OCI-LY7 (cell line): ENCODE measurements at regions not wholly inside any gene's neighbourhood (a gene's known extent, or its start where the extent isn't known, plus 50 kb on each side); places are given as distances from the start of the nearest gene placed in this dataset.

ENCODE experiments used
- BruUV-seq: library from RNA; stranded (reverse); fragments of 400-500 nt; replicated peaks from 2 replicates; lab custom pipeline; 2021; lab: Mats Ljungman, UMichigan
- CTCF ChIA-PET: fragments of 300-600 bp; sonication (Branson Sonifier 250); formaldehyde crosslinking; loops from one replicate; lab custom pipeline; 2022; ENCODE audit warnings: antibody characterized with exemption; ENCODE audit not compliant: unreplicated experiment; lab: Charles Lee
- POLR2A ChIA-PET: fragments of 300-600 bp; sonication (Branson Sonifier 250); formaldehyde crosslinking; loops from one replicate; lab custom pipeline; 2022; ENCODE audit warnings: antibody characterized with exemption; lab: Charles Lee
- DNase-seq: peaks from one replicate; pipeline ENCODE4 v3.0.0-alpha.2; 2015; ENCODE audit warnings: low spot score
- H2AFZ ChIP-seq: fragments of 200-600 bp; sonication (generic), shearing (Covaris generic); 2 replicates; pipeline ENCODE4 v1.6.1; 2014; ENCODE audit warnings: mild to moderate bottlenecking, antibody characterized with exemption, low read length, moderate library complexity
- H3K27ac ChIP-seq: fragments of 200-600 bp; sonication (generic); 2 replicates; pipeline ENCODE4 v1.5.1; 2014; ENCODE audit warnings: mixed run types, low read depth, mild to moderate bottlenecking, moderate library complexity, low read length, inconsistent platforms; ENCODE audit not compliant: poor library complexity, severe bottlenecking
- H3K36me3 ChIP-seq: fragments of 200-600 bp; sonication (generic); 2 replicates; pipeline ENCODE4 v1.6.1; 2014; ENCODE audit warnings: mild to moderate bottlenecking, antibody characterized with exemption, low read length, moderate library complexity, mixed read lengths; ENCODE audit not compliant: insufficient read depth
- H3K4me1 ChIP-seq: fragments of 200-600 bp; sonication (generic); 2 replicates; pipeline ENCODE4 v1.5.1; 2014; ENCODE audit warnings: mild to moderate bottlenecking, low read length; ENCODE audit not compliant: insufficient read depth, poor library complexity, severe bottlenecking
- H3K4me2 ChIP-seq: fragments of 200-600 bp; sonication (generic); 2 replicates; pipeline ENCODE4 v1.6.1; 2014; ENCODE audit warnings: mild to moderate bottlenecking, low read length
- H3K4me3 ChIP-seq: fragments of 200-600 bp; sonication (generic); 2 replicates; pipeline ENCODE4 v1.5.1; 2014; ENCODE audit warnings: mild to moderate bottlenecking, low read depth, low read length; ENCODE audit not compliant: poor library complexity, severe bottlenecking
- H3K79me2 ChIP-seq: fragments of 200-600 bp; sonication (generic); 2 replicates; pipeline ENCODE4 v1.6.1; 2016; ENCODE audit warnings: low read depth, mild to moderate bottlenecking, low read length, moderate library complexity, mixed read lengths; ENCODE audit not compliant: insufficient read depth
- H3K9me2 ChIP-seq: fragments of 200-600 bp; sonication (generic); 2 replicates; pipeline ENCODE4 v1.6.1; 2016; ENCODE audit warnings: mild to moderate bottlenecking, low read length, mixed read lengths; ENCODE audit not compliant: insufficient read depth
- H3K9me3 ChIP-seq: fragments of 200-600 bp; sonication (generic); 2 replicates; pipeline ENCODE4 v1.6.1; 2014; ENCODE audit warnings: mild to moderate bottlenecking, mixed run types, low read length, mixed read lengths
- H4K20me1 ChIP-seq: fragments of 200-600 bp; sonication (generic); 2 replicates; pipeline ENCODE4 v1.6.1; 2014; ENCODE audit warnings: mild to moderate bottlenecking, antibody characterized with exemption, low read length, moderate library complexity, mixed read lengths; ENCODE audit not compliant: insufficient read depth
- CTCF ChIP-seq: fragments of 200-600 bp; sonication (generic); conservative IDR thresholded peaks from 2 replicates; pipeline ENCODE4 v1.5.1; 2014; ENCODE audit warnings: mild to moderate bottlenecking, antibody characterized with exemption, low read length, moderate library complexity, mixed read lengths
- EZH2phosphoT487 ChIP-seq: fragments of 200-600 bp; sonication (generic); IDR thresholded peaks from 2 replicates; pipeline ENCODE4 v1.6.1; 2018; ENCODE audit warnings: low read depth, borderline replicate concordance, mild to moderate bottlenecking, mixed run types, antibody characterized with exemption, low read length, moderate library complexity, mixed read lengths
- intact Hi-C: fragments of 100-400 bp; cut with micrococcal nuclease; formaldehyde crosslinking; loops from one replicate; pipeline ENCODE4 v1.10.0; 2022; ENCODE audit not compliant: unreplicated experiment

- Histone ChIP-seq H3K4me1 (no peaks in the 10 kb centered on the region), H3K36me3 (no peaks in the 10 kb centered on the region), H2AFZ (no peak overlapping the region), H3K79me2 (no peaks in the 10 kb centered on the region), H4K20me1 (no peaks in the 10 kb centered on the region), H3K4me3 (no peak overlapping the region), H3K9me3 (no peaks in the 10 kb centered on the region), H3K9me2 (no peaks in the 10 kb centered on the region), H3K27ac (no peak overlapping the region), H3K4me2 (no peak overlapping the region)
- ChIA-PET CTCF (no interaction called here), POLR2A (interaction anchor here (1.0 kb wide), 1 partner anchor 9 kb away, joined by 3 read pairs; no protein-coding TSS in a partner anchor)
- intact Hi-C loops, result no loop called here
- no peak for DNase-seq
- TF ChIP-seq CTCF (no peak), EZH2phosphoT487 (no peak)
- no TSS peak for BruUV-seq
Measured at GRCh38 chr2:183487326-183487725, 363.1 kb downstream of the NUP35 start.

GRCh38 chr2:183488421-183488820, 364.2 kb downstream of the NUP35 start:
- Histone ChIP-seq H3K4me3 (no peak overlapping the region), H3K4me2 (no peak overlapping the region), H3K9me3 (no peaks in the 10 kb centered on the region), H3K9me2 (no peaks in the 10 kb centered on the region), H3K27ac (no peak overlapping the region), H4K20me1 (no peaks in the 10 kb centered on the region), H3K4me1 (no peaks in the 10 kb centered on the region), H2AFZ (no peak overlapping the region), H3K36me3 (no peaks in the 10 kb centered on the region), H3K79me2 (no peaks in the 10 kb centered on the region)
- no peak for DNase-seq
- ChIA-PET POLR2A (interaction anchor here (1.0 kb wide), 1 partner anchor 8 kb away, joined by 3 read pairs; no protein-coding TSS in a partner anchor), CTCF (interaction anchor here (0.6 kb wide), 1 partner anchor 98 kb away, joined by 3 read pairs; no protein-coding TSS in a partner anchor)
- intact Hi-C loops, result no loop called here
- TF ChIP-seq CTCF (no peak), EZH2phosphoT487 (no peak)
- no TSS peak for BruUV-seq

- DNase-seq, result no peak
Measured at GRCh38 chr2:183490489-183490888, 366.2 kb downstream of the NUP35 start.

More at GRCh38 chr2:183490489-183490888, 366.2 kb downstream of the NUP35 start:
- Histone ChIP-seq H3K79me2 (no peaks in the 10 kb centered on the region), H3K4me1 (peaks cover 8% of the 10 kb centered on the region), H3K36me3 (no peaks in the 10 kb centered on the region), H3K4me2 (no peak overlapping the region), H3K27ac (no peak overlapping the region), H4K20me1 (no peaks in the 10 kb centered on the region), H3K4me3 (no peak overlapping the region), H2AFZ (no peak overlapping the region), H3K9me2 (no peaks in the 10 kb centered on the region), H3K9me3 (no peaks in the 10 kb centered on the region)
- ChIA-PET POLR2A (interaction anchor here (0.8 kb wide), 1 partner anchor 10 kb away, joined by 4 read pairs; no protein-coding TSS in a partner anchor), CTCF (no interaction called here)
- intact Hi-C loops, result no loop called here
- BruUV-seq, result no TSS peak
- TF ChIP-seq CTCF, result no peak
- no peak for TF ChIP-seq EZH2phosphoT487
